ENCODE measurements at regions not wholly inside any gene's neighbourhood (a gene's known extent, or its start where the extent isn't known, plus 50 kb on each side); places are given as distances from the start of the nearest gene placed in this dataset. TPM values are rescaled to one million over a fixed set of nuclear protein-coding genes. Genes with fewer than 3 reads are reported as not detected.

DNA sequence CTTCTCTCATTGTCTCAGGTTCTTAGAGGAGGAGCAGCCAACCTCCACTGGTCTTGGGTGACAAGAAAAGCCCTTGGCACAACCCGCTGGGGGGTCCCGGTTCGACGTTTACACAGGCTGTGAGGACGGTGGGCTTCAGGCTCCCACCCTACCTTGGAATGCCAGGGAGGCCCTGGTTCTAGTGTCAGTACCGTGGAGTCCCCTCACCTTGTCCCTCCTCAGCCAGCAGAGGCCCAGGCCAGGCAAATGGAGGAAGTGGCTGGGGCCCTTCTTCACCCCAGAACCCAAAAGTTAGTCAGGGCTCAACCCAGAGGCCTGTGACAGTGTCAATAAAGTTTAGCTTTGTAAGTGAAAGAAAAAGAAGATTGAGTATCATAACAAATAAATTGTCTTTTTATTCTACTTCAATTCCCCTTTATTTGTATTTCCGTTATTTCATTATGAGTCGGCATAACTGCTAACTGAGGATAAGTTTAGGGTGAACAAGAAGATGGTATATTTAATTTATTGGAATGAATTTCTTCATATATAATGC is 62.6 kb upstream of the ZSWIM2 start:
- no peak for DNase-seq (ENCODE audit: low spot score in 2 of 2)
- H3K4me3 ChIP-seq = no peak overlapping the region
- H3K9me3 ChIP-seq = no peaks in the 10 kb centered on the region
- no peaks in the 10 kb centered on the region for H3K36me3 ChIP-seq
- TF ChIP-seq, protein P1, sequence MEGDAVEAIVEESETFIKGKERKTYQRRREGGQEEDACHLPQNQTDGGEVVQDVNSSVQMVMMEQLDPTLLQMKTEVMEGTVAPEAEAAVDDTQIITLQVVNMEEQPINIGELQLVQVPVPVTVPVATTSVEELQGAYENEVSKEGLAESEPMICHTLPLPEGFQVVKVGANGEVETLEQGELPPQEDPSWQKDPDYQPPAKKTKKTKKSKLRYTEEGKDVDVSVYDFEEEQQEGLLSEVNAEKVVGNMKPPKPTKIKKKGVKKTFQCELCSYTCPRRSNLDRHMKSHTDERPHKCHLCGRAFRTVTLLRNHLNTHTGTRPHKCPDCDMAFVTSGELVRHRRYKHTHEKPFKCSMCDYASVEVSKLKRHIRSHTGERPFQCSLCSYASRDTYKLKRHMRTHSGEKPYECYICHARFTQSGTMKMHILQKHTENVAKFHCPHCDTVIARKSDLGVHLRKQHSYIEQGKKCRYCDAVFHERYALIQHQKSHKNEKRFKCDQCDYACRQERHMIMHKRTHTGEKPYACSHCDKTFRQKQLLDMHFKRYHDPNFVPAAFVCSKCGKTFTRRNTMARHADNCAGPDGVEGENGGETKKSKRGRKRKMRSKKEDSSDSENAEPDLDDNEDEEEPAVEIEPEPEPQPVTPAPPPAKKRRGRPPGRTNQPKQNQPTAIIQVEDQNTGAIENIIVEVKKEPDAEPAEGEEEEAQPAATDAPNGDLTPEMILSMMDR (IDR thresholded peaks at IDR 0.05) = no peak
- TF ChIP-seq POLR2A (IDR thresholded peaks at IDR 0.05) = no peak
- no peak for TF ChIP-seq EP300 (IDR thresholded peaks at IDR 0.05)
- H3K27ac ChIP-seq = no peak overlapping the region
- no peaks in the 10 kb centered on the region for H3K27me3 ChIP-seq
- WGBS, 2 donors = 85 to 92% methylated on average over 8 of the region's 8 CpGs
- H3K4me1 ChIP-seq = peaks cover 0 to 11% (median 0%) of the 10 kb centered on the region in 4 donors

DNA sequence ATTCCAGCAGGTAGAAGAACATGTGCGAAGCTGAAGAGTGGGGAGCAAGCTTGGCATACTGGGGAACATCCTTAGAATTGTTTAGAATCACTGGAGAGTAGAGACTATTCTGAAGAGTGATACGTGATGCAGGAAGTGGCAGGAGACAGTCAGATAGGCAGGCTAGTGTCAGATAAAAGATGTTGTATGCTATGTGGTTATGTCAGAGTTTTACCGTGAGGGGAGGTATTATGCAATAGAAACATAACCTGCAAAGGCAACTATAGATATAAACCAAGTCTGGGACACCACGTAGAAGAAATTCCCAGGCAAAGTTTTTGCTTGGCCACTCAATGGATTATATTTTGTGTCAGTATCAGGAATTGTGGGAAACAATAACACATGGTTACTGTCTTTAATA is 62.0 kb upstream of the ZSWIM2 start:
- Histone ChIP-seq H3K27me3 (no peaks in the 10 kb centered on the region), H3K36me3 (no peaks in the 10 kb centered on the region), H3K9me3 (no peaks in the 10 kb centered on the region), H3K4me3 (no peak overlapping the region), H3K4me1 (peaks cover 0 to 11% (median 0%) of the 10 kb centered on the region in 4 donors), H3K27ac (no peak overlapping the region)
- TF ChIP-seq, protein P1 (IDR thresholded peaks at IDR 0.05) = no peak
- no peak for TF ChIP-seq EP300 (IDR thresholded peaks at IDR 0.05)
- no peak for TF ChIP-seq POLR2A (IDR thresholded peaks at IDR 0.05)
- DNase-seq (ENCODE audit: low spot score in 2 of 2) = no peak
- WGBS, 2 donors = 77 to 85% methylated on average over 4 of the region's 4 CpGs

DNA sequence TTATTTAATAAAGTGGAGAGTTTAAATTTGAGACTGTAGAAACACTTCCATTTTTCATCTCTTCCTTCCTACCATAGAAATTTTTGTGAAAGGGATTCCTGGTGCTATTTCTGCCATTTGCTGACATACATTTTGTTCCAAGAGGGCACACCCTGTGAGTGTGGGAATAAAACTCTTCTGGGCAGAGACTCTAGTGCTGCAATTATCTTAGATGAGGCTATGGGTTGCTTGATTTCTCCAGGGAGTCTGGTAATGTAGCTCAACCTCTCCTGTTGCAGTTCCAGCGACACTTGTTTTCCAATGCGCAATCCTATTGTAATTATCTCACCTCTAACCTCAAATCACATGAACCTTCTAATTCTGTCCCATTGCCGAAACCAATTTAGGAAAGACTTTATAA is 60.1 kb upstream of the ZSWIM2 start:
- Histone ChIP-seq H3K27ac (no peak overlapping the region), H3K4me3 (no peak overlapping the region), H3K36me3 (no peaks in the 10 kb centered on the region), H3K9me3 (no peaks in the 10 kb centered on the region), H3K27me3 (no peaks in the 10 kb centered on the region), H3K4me1 (peaks cover 0 to 11% (median 0%) of the 10 kb centered on the region in 4 donors)
- WGBS, 2 donors = 72 to 73% methylated on average over 3 of the region's 3 CpGs
- no peak for DNase-seq (ENCODE audit: low spot score in 2 of 2)
- no peak for TF ChIP-seq POLR2A (IDR thresholded peaks at IDR 0.05)
- TF ChIP-seq EP300 (IDR thresholded peaks at IDR 0.05) = peak in 1 of 2 donors; percentile 12
- TF ChIP-seq, protein P1 (IDR thresholded peaks at IDR 0.05) = no peak

DNA sequence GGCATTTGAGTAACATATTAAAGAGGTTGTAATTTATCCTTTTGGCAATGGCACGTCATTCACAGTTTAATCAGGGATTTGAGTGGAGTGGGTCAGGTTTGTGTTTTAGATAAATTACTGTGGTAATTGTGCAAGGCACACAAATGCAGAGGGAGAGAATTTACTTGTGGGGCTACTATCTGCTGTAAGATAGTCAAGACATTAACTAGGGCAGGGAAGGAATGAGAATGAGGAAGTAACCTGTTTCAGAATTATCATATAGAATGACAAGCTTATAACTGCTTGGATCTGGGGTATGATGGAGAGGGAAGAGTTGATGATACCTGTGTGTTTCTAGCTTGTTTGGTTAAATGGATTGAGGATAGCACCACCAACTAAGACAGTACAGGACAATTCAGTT is 58.9 kb upstream of the ZSWIM2 start:
- no peak overlapping the region for H3K27ac ChIP-seq
- no peak overlapping the region for H3K4me3 ChIP-seq
- no peaks in the 10 kb centered on the region for H3K9me3 ChIP-seq
- 81 to 82% methylated on average over 1 of the region's 1 CpG for WGBS, 2 donors
- H3K4me1 ChIP-seq = peaks cover 0 to 11% (median 0%) of the 10 kb centered on the region in 4 donors
- TF ChIP-seq EP300 (IDR thresholded peaks at IDR 0.05) = no peak
- no peak for DNase-seq (ENCODE audit: low spot score in 2 of 2)
- H3K27me3 ChIP-seq = no peaks in the 10 kb centered on the region
- H3K36me3 ChIP-seq = no peaks in the 10 kb centered on the region

DNA sequence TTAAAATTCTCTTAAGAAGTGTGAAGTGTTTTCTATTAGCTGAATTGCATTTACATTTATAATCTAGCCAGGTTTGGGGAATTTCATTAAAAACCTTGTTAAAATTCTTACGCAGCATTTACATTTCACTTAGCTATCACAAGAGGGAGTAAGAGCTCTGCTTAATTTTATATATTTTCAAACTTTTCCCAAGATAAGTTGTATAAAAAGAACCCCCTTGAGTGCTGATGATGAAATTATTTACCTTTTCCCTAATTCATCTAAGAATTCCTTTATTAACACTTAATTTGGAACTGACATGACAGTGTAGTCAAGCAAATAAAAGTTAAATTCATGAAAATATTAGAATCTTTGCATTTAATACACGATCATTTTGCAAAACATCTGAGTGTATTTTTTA is 54.2 kb upstream of the ZSWIM2 start:
- H3K27ac ChIP-seq = no peak overlapping the region
- no peaks in the 10 kb centered on the region for H3K9me3 ChIP-seq
- WGBS, 2 donors = 63 to 75% methylated on average over 2 of the region's 2 CpGs
- no peak for DNase-seq (ENCODE audit: low spot score in 2 of 2)
- H3K4me3 ChIP-seq = no peak overlapping the region
- TF ChIP-seq, protein P1 (IDR thresholded peaks at IDR 0.05) = peak in 4 of 5 experiments; percentile 15 to 35 (median 28)
- TF ChIP-seq EP300 (IDR thresholded peaks at IDR 0.05) (no peak), POLR2A (IDR thresholded peaks at IDR 0.05) (no peak)
- no peaks in the 10 kb centered on the region for H3K27me3 ChIP-seq
- no peaks in the 10 kb centered on the region for H3K36me3 ChIP-seq
- H3K4me1 ChIP-seq = no peaks in the 10 kb centered on the region

Small RNAs in the stretch of these regions (small RNA-seq; reads per million reads assigned to genes)
- gene RN7SKP42 (not detected), gene RNU6-989P (not detected)

Data from tibial nerve (tissue), 4 donors.